Body of pancreas (tissue), 4 donors: ENCODE measurements at regions not wholly inside any gene's neighbourhood (a gene's known extent, or its start where the extent isn't known, plus 50 kb on each side); places are given as distances from the start of the nearest gene placed in this dataset.

Experiments used
- CTCF ChIP-seq, 7 experiments: fragments of 450-650 bp in 4 of 7; fragments of 200-600 bp in 3 of 7; sonication (generic) in 3 of 7; IDR thresholded peaks; one replicate each; pipeline ENCODE4 v1.5.1; 2016 to 2019; ENCODE audit warnings: antibody characterized with exemption in 7 of 7
- POLR2A ChIP-seq, 3 donors: fragments of 450-650 bp; IDR thresholded peaks; one replicate each; pipeline ENCODE4 v1.6.1; 2016; ENCODE audit warnings: antibody characterized with exemption in 3 of 3, mild to moderate bottlenecking in 2 of 3

- TF ChIP-seq CTCF (IDR thresholded peaks at IDR 0.05) (no peak), POLR2A (IDR thresholded peaks at IDR 0.05) (no peak)
Measured at GRCh38 chr6:76862936-76863335, 600.4 kb downstream of the HTR1B start.
